GM23338 (cell line): ENCODE measurements at regions not wholly inside any gene's neighbourhood (a gene's known extent, or its start where the extent isn't known, plus 50 kb on each side); places are given as distances from the start of the nearest gene placed in this dataset.

Experiments
- CREB1 ChIP-seq: fragments of 250-450 bp; sonication (Bioruptor Pico); IDR thresholded peaks from 2 replicates; pipeline ENCODE4 v1.5.0; 2020; ENCODE audit warnings: low read depth, mild to moderate bottlenecking, moderate library complexity
- EZH2 ChIP-seq: fragments of 200-600 bp; sonication (generic); IDR thresholded peaks from one replicate; pipeline ENCODE4 v1.8.0; 2017; ENCODE audit warnings: antibody characterized with exemption, mild to moderate bottlenecking, low read depth; ENCODE audit not compliant: unreplicated experiment
- EZH2phosphoT487 ChIP-seq: fragments of 200-600 bp; sonication (generic); IDR thresholded peaks from one replicate; pipeline ENCODE4 v1.8.1; 2018; ENCODE audit warnings: antibody characterized with exemption; ENCODE audit not compliant: unreplicated experiment
- JUNB ChIP-seq: IDR thresholded peaks from one replicate; pipeline ENCODE4 v1.6.1; 2016; ENCODE audit warnings: antibody characterized with exemption; ENCODE audit not compliant: unreplicated experiment
- POLR2AphosphoS5 ChIP-seq: IDR thresholded peaks from 2 replicates; pipeline ENCODE4 v1.6.1; 2016; ENCODE audit warnings: antibody characterized with exemption, low read depth
- TF ChIP-seq, protein P1 (sequence below), 2 experiments: fragments of 200-600 bp in 1 of 2; sonication (generic) in 1 of 2; conservative IDR thresholded peaks; 2 replicates each; pipeline versions ENCODE4 v1.5.1 to v1.6.1; 2016 to 2017; ENCODE audit warnings: antibody characterized with exemption in 2 of 2, low read depth in 2 of 2, mild to moderate bottlenecking in 2 of 2, moderate library complexity in 1 of 2
- TF ChIP-seq, protein P2 (sequence below): IDR thresholded peaks from one replicate; pipeline ENCODE4 v1.6.1; 2018; ENCODE audit warnings: antibody characterized with exemption; ENCODE audit not compliant: unreplicated experiment

DNA sequence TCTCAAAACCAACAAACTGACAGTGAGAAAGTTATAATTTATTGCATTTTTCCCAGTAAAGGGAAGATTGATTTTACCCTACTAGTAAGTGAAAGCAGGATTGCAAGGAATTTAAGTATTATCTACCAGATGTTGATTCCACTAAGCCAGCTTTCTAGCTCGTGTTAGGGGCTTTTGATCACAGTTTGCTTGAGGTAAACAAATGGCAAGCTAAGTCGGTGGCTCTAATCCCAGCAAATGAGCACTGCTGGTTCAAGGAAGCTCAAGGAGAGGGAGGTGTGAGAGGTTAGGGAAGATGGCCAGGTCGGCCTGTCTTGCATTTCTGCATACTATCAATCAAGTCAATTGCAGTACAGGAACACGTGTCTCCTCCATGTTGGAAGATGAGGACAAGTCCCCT, 448.7 kb upstream of the POM121L12 start:
- TF ChIP-seq CREB1 (CRISPR knock-in tag) = no peak
- TF ChIP-seq, protein P1, sequence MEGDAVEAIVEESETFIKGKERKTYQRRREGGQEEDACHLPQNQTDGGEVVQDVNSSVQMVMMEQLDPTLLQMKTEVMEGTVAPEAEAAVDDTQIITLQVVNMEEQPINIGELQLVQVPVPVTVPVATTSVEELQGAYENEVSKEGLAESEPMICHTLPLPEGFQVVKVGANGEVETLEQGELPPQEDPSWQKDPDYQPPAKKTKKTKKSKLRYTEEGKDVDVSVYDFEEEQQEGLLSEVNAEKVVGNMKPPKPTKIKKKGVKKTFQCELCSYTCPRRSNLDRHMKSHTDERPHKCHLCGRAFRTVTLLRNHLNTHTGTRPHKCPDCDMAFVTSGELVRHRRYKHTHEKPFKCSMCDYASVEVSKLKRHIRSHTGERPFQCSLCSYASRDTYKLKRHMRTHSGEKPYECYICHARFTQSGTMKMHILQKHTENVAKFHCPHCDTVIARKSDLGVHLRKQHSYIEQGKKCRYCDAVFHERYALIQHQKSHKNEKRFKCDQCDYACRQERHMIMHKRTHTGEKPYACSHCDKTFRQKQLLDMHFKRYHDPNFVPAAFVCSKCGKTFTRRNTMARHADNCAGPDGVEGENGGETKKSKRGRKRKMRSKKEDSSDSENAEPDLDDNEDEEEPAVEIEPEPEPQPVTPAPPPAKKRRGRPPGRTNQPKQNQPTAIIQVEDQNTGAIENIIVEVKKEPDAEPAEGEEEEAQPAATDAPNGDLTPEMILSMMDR (conservative IDR thresholded peaks at IDR 0.05; ENCODE audit: low read depth in 2 of 2) = no peak
- TF ChIP-seq EZH2 = no peak
- no peak for TF ChIP-seq JUNB
- TF ChIP-seq EZH2phosphoT487 = no peak
- TF ChIP-seq POLR2AphosphoS5 = no peak
- TF ChIP-seq, protein P2, sequence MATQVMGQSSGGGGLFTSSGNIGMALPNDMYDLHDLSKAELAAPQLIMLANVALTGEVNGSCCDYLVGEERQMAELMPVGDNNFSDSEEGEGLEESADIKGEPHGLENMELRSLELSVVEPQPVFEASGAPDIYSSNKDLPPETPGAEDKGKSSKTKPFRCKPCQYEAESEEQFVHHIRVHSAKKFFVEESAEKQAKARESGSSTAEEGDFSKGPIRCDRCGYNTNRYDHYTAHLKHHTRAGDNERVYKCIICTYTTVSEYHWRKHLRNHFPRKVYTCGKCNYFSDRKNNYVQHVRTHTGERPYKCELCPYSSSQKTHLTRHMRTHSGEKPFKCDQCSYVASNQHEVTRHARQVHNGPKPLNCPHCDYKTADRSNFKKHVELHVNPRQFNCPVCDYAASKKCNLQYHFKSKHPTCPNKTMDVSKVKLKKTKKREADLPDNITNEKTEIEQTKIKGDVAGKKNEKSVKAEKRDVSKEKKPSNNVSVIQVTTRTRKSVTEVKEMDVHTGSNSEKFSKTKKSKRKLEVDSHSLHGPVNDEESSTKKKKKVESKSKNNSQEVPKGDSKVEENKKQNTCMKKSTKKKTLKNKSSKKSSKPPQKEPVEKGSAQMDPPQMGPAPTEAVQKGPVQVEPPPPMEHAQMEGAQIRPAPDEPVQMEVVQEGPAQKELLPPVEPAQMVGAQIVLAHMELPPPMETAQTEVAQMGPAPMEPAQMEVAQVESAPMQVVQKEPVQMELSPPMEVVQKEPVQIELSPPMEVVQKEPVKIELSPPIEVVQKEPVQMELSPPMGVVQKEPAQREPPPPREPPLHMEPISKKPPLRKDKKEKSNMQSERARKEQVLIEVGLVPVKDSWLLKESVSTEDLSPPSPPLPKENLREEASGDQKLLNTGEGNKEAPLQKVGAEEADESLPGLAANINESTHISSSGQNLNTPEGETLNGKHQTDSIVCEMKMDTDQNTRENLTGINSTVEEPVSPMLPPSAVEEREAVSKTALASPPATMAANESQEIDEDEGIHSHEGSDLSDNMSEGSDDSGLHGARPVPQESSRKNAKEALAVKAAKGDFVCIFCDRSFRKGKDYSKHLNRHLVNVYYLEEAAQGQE = no peak
